ENCODE measurements at regions not wholly inside any gene's neighbourhood (a gene's known extent, or its start where the extent isn't known, plus 50 kb on each side); places are given as distances from the start of the nearest gene placed in this dataset.

GRCh38 chr5:42880496-42881150 lies 68.9 kb upstream of the SELENOP start:
- TF ChIP-seq CTCF (conservative IDR thresholded peaks at IDR 0.05; ENCODE audit: low read depth in 2 of 2) (no peak), POLR2AphosphoS5 (IDR thresholded peaks at IDR 0.05; ENCODE audit: low read depth) (no peak), JUNB (IDR thresholded peaks at IDR 0.05; ENCODE audit: unreplicated experiment) (no peak), ZNF331 (CRISPR knock-in tag; IDR thresholded peaks at IDR 0.05; ENCODE audit: low read depth) (no peak)

Measured in GM23338 (cell line).